HG03354 (cell line): ENCODE measurements at regions not wholly inside any gene's neighbourhood (a gene's known extent, or its start where the extent isn't known, plus 50 kb on each side); places are given as distances from the start of the nearest gene placed in this dataset.

Source experiments
- ATAC-seq: cut with Tn5 transposase; IDR thresholded peaks from one replicate; pipeline ENCODE4 v1.9.1; 2021; ENCODE audit warnings: mild to moderate bottlenecking; ENCODE audit not compliant: unreplicated experiment, poor library complexity, severe bottlenecking

- ATAC-seq, result no peak
Observed at GRCh38 chr17:13407381-13407780, 194.3 kb downstream of the HS3ST3A1 start.

GRCh38 chr17:13405807-13406206 is 195.9 kb downstream of the HS3ST3A1 start:
- ATAC-seq, result no peak

GRCh38 chr17:13405080-13405479 is 196.6 kb downstream of the HS3ST3A1 start:
- ATAC-seq, result no peak

- ATAC-seq, result no peak
Observed at GRCh38 chr17:13403982-13404946, 197.5 kb downstream of the HS3ST3A1 start.

- no peak for ATAC-seq
Observed at GRCh38 chr17:13400491-13400890, 201.2 kb downstream of the HS3ST3A1 start.

- no peak for ATAC-seq
Observed at GRCh38 chr17:13398853-13399252, 202.9 kb downstream of the HS3ST3A1 start.

GRCh38 chr17:13398091-13398490 is 203.6 kb downstream of the HS3ST3A1 start:
- ATAC-seq, result no peak

GRCh38 chr17:13395862-13396261 is 205.9 kb downstream of the HS3ST3A1 start:
- ATAC-seq, result no peak

GRCh38 chr17:13395346-13395745 is 206.4 kb downstream of the HS3ST3A1 start:
- no peak for ATAC-seq

GRCh38 chr17:13393841-13394710 is 207.7 kb downstream of the HS3ST3A1 start:
- ATAC-seq, result no peak

- ATAC-seq, result no peak
Observed at GRCh38 chr17:13387952-13388351, 213.8 kb downstream of the HS3ST3A1 start.

- ATAC-seq, result no peak
Observed at GRCh38 chr17:13387236-13387635, 214.5 kb downstream of the HS3ST3A1 start.

GRCh38 chr17:13385481-13385911 is 216.2 kb downstream of the HS3ST3A1 start:
- no peak for ATAC-seq

GRCh38 chr17:13384626-13385025 is 217.1 kb downstream of the HS3ST3A1 start:
- ATAC-seq, result no peak

- ATAC-seq, result no peak
Observed at GRCh38 chr17:13378361-13378760, 223.4 kb downstream of the HS3ST3A1 start.

GRCh38 chr17:13374203-13375143 is 227.3 kb downstream of the HS3ST3A1 start:
- ATAC-seq, result no peak

- no peak for ATAC-seq
Observed at GRCh38 chr17:13372432-13372831, 229.3 kb downstream of the HS3ST3A1 start.

- ATAC-seq, result no peak
Observed at GRCh38 chr17:13367154-13367553, 234.6 kb downstream of the HS3ST3A1 start.

- ATAC-seq, result no peak
Observed at GRCh38 chr17:13365331-13365730, 236.4 kb downstream of the HS3ST3A1 start.
